ENCODE measurements at regions not wholly inside any gene's neighbourhood (a gene's known extent, or its start where the extent isn't known, plus 50 kb on each side); places are given as distances from the start of the nearest gene placed in this dataset.

DNA sequence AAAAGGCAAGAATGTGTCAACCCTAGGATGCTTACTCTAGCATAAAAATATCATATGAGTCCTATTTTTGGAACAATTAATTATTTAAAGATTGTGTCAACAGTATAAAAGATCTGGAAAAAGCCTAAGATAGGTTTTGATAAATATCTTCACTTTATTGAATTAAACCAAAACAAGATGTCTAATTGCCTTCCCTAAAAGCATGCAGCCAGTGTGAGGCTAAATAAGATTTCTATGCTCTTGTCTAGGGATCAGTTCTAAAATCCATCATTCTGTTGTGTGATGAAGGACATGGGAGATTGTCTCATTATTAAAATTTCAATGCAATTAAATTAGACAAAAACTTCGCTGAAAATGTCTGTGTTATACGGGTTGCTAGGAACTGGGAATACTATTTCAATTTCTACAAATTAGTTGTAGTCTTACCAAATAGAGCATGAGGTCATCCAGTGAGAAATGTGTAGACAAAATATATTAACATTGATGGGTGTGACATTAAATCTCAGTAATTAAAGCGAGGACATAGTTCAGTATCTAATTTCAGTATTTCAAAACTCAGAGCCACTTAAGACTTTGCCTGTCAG lies 535.6 kb upstream of the FSIP2 start:
- TF ChIP-seq CTCF (IDR thresholded peaks at IDR 0.05; ENCODE audit: control extremely low read depth, extremely low read depth, low read depth, missing control alignments) = no peak
- ChIA-PET CTCF (no interaction called here), POLR2A (no interaction called here)
- DNase-seq (ENCODE audit: extremely low spot score) = no peak

- POLR2A ChIA-PET = no interaction called here
- CTCF ChIA-PET = no interaction called here
- no peak for DNase-seq (ENCODE audit: extremely low spot score)
- TF ChIP-seq CTCF (IDR thresholded peaks at IDR 0.05; ENCODE audit: control extremely low read depth, extremely low read depth, low read depth, missing control alignments) = peak; percentile 28
Observed at GRCh38 chr2:185208261-185208660, 530.3 kb upstream of the FSIP2 start.

- TF ChIP-seq CTCF (IDR thresholded peaks at IDR 0.05; ENCODE audit: control extremely low read depth, extremely low read depth, low read depth, missing control alignments) = no peak
- POLR2A ChIA-PET = no interaction called here
- no peak for DNase-seq (ENCODE audit: extremely low spot score)
- CTCF ChIA-PET = no interaction called here
Observed at GRCh38 chr2:185215497-185215896, 523.1 kb upstream of the FSIP2 start.

DNA sequence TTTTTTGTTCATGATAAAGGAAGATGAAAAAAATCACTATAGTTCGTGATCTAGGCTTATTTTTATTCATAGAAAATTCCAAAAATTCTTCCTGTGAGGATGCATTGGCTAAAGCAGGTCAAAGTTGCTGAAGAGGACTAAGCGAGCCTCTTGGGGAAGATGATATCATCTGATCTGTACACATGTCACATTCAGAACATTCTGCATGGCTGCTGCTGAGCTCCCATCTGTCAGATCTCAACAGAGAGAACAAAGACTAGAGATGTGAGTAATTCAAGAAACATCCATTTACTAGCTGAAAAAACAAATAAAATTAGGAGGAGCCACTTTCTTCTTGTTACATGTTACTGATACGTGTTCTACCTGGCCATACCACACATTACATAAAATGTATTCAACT lies 518.6 kb upstream of the FSIP2 start:
- CTCF ChIA-PET = no interaction called here

DNA sequence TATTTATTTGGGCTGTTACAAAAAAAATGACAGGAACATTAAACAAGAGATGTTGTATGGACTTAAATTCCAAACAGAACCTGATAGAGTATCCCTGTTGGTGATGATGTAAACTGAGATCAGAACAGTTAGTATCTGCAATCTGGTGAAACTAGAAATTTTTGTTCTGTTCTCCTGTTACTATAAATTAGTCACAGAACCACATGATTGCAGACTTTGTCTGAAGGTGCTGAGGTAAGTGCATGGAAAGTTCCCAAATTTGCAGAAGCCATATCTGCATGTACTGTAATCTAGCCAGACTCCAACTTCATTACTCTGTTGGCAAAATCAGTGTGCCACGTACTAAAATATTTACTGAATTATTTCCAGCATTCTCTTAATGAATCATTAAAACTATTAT lies 516.3 kb upstream of the FSIP2 start:
- CTCF ChIA-PET = no interaction called here

More for the DNA sequence above, 518.6 kb upstream of the FSIP2 start:
- no peak for TF ChIP-seq CTCF (IDR thresholded peaks at IDR 0.05; ENCODE audit: control extremely low read depth, extremely low read depth, low read depth, missing control alignments)
- DNase-seq (ENCODE audit: extremely low spot score) = no peak
- POLR2A ChIA-PET = no interaction called here

GRCh38 chr2:185227391-185227790 lies 511.2 kb upstream of the FSIP2 start:
- CTCF ChIA-PET = no interaction called here
- TF ChIP-seq CTCF (IDR thresholded peaks at IDR 0.05; ENCODE audit: control extremely low read depth, extremely low read depth, low read depth, missing control alignments) = no peak
- POLR2A ChIA-PET = no interaction called here
- no peak for DNase-seq (ENCODE audit: extremely low spot score)

More for the DNA sequence above, 516.3 kb upstream of the FSIP2 start:
- TF ChIP-seq CTCF (IDR thresholded peaks at IDR 0.05; ENCODE audit: control extremely low read depth, extremely low read depth, low read depth, missing control alignments) = no peak
- POLR2A ChIA-PET = no interaction called here
- no peak for DNase-seq (ENCODE audit: extremely low spot score)

DNA sequence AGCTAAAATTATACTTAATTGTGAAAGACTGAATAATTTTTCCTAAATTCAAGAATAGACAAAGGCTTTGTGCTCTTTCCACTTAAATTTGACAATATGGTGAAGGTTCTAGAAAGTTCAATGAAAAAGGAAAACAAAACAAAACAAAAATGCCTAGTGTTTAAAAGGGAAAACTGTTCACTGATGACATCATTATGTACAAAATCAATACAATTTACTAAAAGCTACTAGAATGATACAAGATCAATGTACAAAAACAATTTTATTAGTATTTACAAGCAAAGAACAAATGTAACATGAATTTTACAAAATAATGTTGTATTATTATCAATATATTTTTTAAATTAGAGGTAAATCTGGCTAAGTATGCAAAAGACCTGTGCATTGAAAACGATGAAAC lies 499.1 kb upstream of the FSIP2 start:
- no peak for TF ChIP-seq CTCF (IDR thresholded peaks at IDR 0.05; ENCODE audit: control extremely low read depth, extremely low read depth, low read depth, missing control alignments)
- no peak for DNase-seq (ENCODE audit: extremely low spot score)
- ChIA-PET POLR2A (no interaction called here), CTCF (interaction anchor here (1.0 kb wide), 1 partner anchor 9 kb away, joined by 3 read pairs; no protein-coding TSS in a partner anchor)

Data from GM10248 (cell line).